HepG2 (cell line): ENCODE measurements at regions not wholly inside any gene's neighbourhood (a gene's known extent, or its start where the extent isn't known, plus 50 kb on each side); places are given as distances from the start of the nearest gene placed in this dataset.

ENCODE experiments used
- EHMT2 ChIP-seq: fragments of 200-600 bp; sonication (generic); IDR thresholded peaks from 2 replicates; pipeline ENCODE4 v1.7.0; 2017; ENCODE audit warnings: antibody characterized with exemption, low read depth, low read length, borderline replicate concordance
- FOXA1 ChIP-seq, 2 experiments: fragments of 450-650 bp in 1 of 2; sonication (generic) in 1 of 2; formaldehyde crosslinking in 1 of 2; IDR thresholded peaks; 2 replicates each; pipeline versions ENCODE4 v1.4.0 to v1.6.1; 2016 to 2020; ENCODE audit warnings: missing genetic modification reagents in 1 of 2
- MZF1 ChIP-seq: sonication (generic); formaldehyde crosslinking; IDR thresholded peaks from 2 replicates; pipeline ENCODE4 v1.8.1; 2023; ENCODE audit warnings: mild to moderate bottlenecking, missing genetic modification reagents, borderline replicate concordance
- PCBP2 ChIP-seq: fragments of 200-400 bp; formaldehyde crosslinking; optimal IDR thresholded peaks from 2 replicates; pipeline ENCODE3; 2018; ENCODE audit warnings: low read length, low read depth; ENCODE audit not compliant: poor library complexity, severe bottlenecking
- POLR2A ChIP-seq, 2 experiments: IDR thresholded peaks; 2 replicates each; pipeline ENCODE4 v1.6.1; 2011; ENCODE audit warnings: low read depth in 2 of 2, low read length in 2 of 2, mild to moderate bottlenecking in 1 of 2, moderate library complexity in 1 of 2; ENCODE audit not compliant: insufficient read depth in 1 of 2
- RAD21 ChIP-seq: fragments of 450-650 bp; formaldehyde crosslinking; IDR thresholded peaks from 2 replicates; pipeline ENCODE4 v1.5.0; 2020; ENCODE audit warnings: mild to moderate bottlenecking
- SMARCC2 ChIP-seq: fragments of 450-650 bp; IDR thresholded peaks from 2 replicates; pipeline ENCODE4 v1.6.1; 2017; ENCODE audit warnings: antibody characterized with exemption, mild to moderate bottlenecking
- SP1 ChIP-seq, 2 experiments: fragments of 450-650 bp in 1 of 2; sonication (generic) in 1 of 2; formaldehyde crosslinking in 1 of 2; IDR thresholded peaks; 2 replicates each; pipeline versions ENCODE4 v1.4.0 to v1.6.1; 2016 to 2020; ENCODE audit warnings: missing genetic modification reagents in 1 of 2
- TCF12 ChIP-seq, 2 experiments: fragments of 450-650 bp in 1 of 2; sonication (generic) in 1 of 2; formaldehyde crosslinking in 1 of 2; IDR thresholded peaks; 2 replicates each; pipeline versions ENCODE4 v1.6.1 to v1.8.0; 2017 to 2022; ENCODE audit warnings: antibody characterized with exemption in 1 of 2, mild to moderate bottlenecking in 1 of 2, missing genetic modification reagents in 1 of 2, moderate library complexity in 1 of 2
- ZNF121 ChIP-seq: sonication (generic); formaldehyde crosslinking; IDR thresholded peaks from 2 replicates; pipeline ENCODE4 v1.5.0; 2020; ENCODE audit warnings: mild to moderate bottlenecking, missing genetic modification reagents
- ZNF510 ChIP-seq: sonication (generic); formaldehyde crosslinking; IDR thresholded peaks from 2 replicates; pipeline ENCODE4 v1.4.0; 2020; ENCODE audit warnings: low read depth, mild to moderate bottlenecking, missing genetic modification reagents
- ZNF577 ChIP-seq: sonication (generic); formaldehyde crosslinking; IDR thresholded peaks from 2 replicates; pipeline ENCODE4 v1.4.0; 2020; ENCODE audit warnings: mild to moderate bottlenecking, low read depth, missing genetic modification reagents, borderline replicate concordance
- ZSCAN20 ChIP-seq: sonication (generic); formaldehyde crosslinking; IDR thresholded peaks from 2 replicates; pipeline ENCODE4 v1.4.0; 2020; ENCODE audit warnings: missing genetic modification reagents, mild to moderate bottlenecking, borderline replicate concordance
- TF ChIP-seq, protein P1 (sequence below): sonication (generic); formaldehyde crosslinking; IDR thresholded peaks from 2 replicates; pipeline ENCODE4 v1.5.0; 2020; ENCODE audit warnings: mild to moderate bottlenecking, missing genetic modification reagents, moderate library complexity

DNA sequence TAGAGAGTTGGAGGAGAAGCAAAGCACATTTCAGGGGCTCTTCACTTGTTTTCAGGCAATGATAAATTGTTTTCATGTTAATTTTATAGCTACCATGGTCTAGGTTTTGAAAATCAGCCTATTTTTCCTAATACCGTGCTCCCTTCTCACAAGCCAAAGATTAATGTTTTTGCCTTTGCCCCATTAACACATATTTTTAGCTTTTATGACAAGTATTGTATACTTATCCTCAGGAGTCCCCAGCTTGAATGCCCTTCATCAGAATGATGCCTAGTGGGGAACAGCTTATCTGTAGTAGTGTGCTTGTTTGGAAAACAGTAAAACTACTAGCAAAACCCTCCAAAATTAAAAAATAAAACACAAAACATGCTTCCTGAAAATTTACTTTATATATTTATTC is 194.0 kb downstream of the LNPK start:
- TF ChIP-seq PCBP2 (no peak), ZNF510 (no peak), SP1 (IDR thresholded peaks at IDR 0.05) (no peak), SP1 (CRISPR knock-in tag; IDR thresholded peaks at IDR 0.05) (no peak), ZNF577 (no peak), FOXA1 (IDR thresholded peaks at IDR 0.05) (no peak), FOXA1 (CRISPR knock-in tag; IDR thresholded peaks at IDR 0.05) (no peak), EHMT2 (no peak), SMARCC2 (no peak), ZSCAN20 (CRISPR knock-in tag) (no peak), TCF12 (IDR thresholded peaks at IDR 0.05) (no peak), TCF12 (CRISPR knock-in tag; IDR thresholded peaks at IDR 0.05) (no peak), ZNF121 (CRISPR knock-in tag) (no peak), POLR2A (IDR thresholded peaks at IDR 0.05; ENCODE audit: insufficient read depth in 1 of 2, low read depth in 2 of 2, low read length in 2 of 2) (no peak), MZF1 (no peak), RAD21 (CRISPR knock-in tag) (no peak)
- TF ChIP-seq, protein P1, sequence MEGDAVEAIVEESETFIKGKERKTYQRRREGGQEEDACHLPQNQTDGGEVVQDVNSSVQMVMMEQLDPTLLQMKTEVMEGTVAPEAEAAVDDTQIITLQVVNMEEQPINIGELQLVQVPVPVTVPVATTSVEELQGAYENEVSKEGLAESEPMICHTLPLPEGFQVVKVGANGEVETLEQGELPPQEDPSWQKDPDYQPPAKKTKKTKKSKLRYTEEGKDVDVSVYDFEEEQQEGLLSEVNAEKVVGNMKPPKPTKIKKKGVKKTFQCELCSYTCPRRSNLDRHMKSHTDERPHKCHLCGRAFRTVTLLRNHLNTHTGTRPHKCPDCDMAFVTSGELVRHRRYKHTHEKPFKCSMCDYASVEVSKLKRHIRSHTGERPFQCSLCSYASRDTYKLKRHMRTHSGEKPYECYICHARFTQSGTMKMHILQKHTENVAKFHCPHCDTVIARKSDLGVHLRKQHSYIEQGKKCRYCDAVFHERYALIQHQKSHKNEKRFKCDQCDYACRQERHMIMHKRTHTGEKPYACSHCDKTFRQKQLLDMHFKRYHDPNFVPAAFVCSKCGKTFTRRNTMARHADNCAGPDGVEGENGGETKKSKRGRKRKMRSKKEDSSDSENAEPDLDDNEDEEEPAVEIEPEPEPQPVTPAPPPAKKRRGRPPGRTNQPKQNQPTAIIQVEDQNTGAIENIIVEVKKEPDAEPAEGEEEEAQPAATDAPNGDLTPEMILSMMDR (CRISPR knock-in tag), result no peak
